Endothelial cell of umbilical vein (primary cell): ENCODE measurements at regions not wholly inside any gene's neighbourhood (a gene's known extent, or its start where the extent isn't known, plus 50 kb on each side); places are given as distances from the start of the nearest gene placed in this dataset.

Experiments used
- EZH2 ChIP-seq: IDR thresholded peaks from 2 replicates; pipeline ENCODE4 v1.6.1; 2012; ENCODE audit warnings: borderline replicate concordance, low read depth, mild to moderate bottlenecking, moderate library complexity, low read length, inconsistent platforms; ENCODE audit not compliant: severe bottlenecking
- FOS ChIP-seq: IDR thresholded peaks from 2 replicates; pipeline ENCODE4 v1.6.1; 2011; ENCODE audit warnings: mild to moderate bottlenecking, low read length, moderate library complexity, borderline replicate concordance; ENCODE audit not compliant: insufficient read depth
- GATA2 ChIP-seq: IDR thresholded peaks from 2 replicates; pipeline ENCODE4 v1.7.0; 2011; ENCODE audit warnings: low read depth, mild to moderate bottlenecking, moderate library complexity, mixed read lengths, low read length; ENCODE audit not compliant: insufficient read length, insufficient read depth
- JUN ChIP-seq: IDR thresholded peaks from 2 replicates; pipeline ENCODE4 v1.6.1; 2011; ENCODE audit warnings: borderline replicate concordance, low read depth; ENCODE audit not compliant: insufficient read length, insufficient read depth
- MYC ChIP-seq: IDR thresholded peaks from one replicate; pipeline ENCODE4 v1.6.1; 2011; ENCODE audit warnings: mild to moderate bottlenecking, low read depth, low read length
- POLR2A ChIP-seq: IDR thresholded peaks from 2 replicates; pipeline ENCODE4 v1.6.1; 2012; ENCODE audit warnings: low read depth, mild to moderate bottlenecking, control low read depth, low read length
- POLR2AphosphoS5 ChIP-seq: IDR thresholded peaks from 2 replicates; pipeline ENCODE4 v1.6.1; 2012; ENCODE audit warnings: low read depth, mild to moderate bottlenecking, control low read depth, low read length, moderate library complexity; ENCODE audit not compliant: insufficient read depth
- TF ChIP-seq, protein P1 (sequence below), 2 donors: IDR thresholded peaks; 1 replicate in 1 of 2; 2 replicates in 1 of 2; pipeline ENCODE4 v1.5.1; 2011; ENCODE audit warnings: low read length in 2 of 2, mild to moderate bottlenecking in 2 of 2, moderate library complexity in 2 of 2, control low read depth in 1 of 2, inconsistent platforms in 1 of 2, low read depth in 1 of 2; ENCODE audit not compliant: insufficient read depth in 1 of 2; ENCODE audit errors: extremely low read depth in 1 of 2
- TF ChIP-seq, protein P2 (sequence below): IDR thresholded peaks from 2 replicates; pipeline ENCODE4 v1.6.1; 2011; ENCODE audit not compliant: insufficient read depth, insufficient read length

DNA sequence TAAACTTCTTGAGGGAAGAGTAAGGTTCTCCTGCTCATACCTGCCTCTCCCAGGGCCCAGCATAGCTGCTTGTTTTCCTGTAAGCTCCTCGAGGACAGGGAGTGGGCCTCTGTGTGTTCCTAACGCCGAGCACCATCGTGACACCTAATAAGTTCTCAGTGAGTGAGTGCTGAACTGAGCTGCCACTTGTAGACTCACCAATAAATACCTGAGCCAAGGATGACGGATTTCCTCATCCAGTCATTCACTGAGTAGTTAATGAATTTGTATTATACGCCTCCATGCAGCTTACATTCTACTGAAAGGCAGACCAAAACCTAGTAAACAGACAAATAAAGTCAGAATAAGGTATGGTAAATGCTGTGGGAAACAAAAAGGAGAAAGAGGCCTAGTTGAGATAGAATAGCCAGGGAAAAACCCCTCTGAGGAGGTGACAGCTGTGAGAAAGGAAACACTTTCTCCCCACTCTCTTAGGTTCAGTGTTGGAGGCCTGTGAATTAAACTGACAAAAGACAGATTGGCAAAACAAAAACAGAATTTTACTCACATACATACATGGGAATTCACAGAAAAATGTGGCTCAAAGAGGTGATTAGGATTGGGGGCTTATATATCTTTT lies 138.6 kb downstream of the B3GNT2 start:
- TF ChIP-seq, protein P1, sequence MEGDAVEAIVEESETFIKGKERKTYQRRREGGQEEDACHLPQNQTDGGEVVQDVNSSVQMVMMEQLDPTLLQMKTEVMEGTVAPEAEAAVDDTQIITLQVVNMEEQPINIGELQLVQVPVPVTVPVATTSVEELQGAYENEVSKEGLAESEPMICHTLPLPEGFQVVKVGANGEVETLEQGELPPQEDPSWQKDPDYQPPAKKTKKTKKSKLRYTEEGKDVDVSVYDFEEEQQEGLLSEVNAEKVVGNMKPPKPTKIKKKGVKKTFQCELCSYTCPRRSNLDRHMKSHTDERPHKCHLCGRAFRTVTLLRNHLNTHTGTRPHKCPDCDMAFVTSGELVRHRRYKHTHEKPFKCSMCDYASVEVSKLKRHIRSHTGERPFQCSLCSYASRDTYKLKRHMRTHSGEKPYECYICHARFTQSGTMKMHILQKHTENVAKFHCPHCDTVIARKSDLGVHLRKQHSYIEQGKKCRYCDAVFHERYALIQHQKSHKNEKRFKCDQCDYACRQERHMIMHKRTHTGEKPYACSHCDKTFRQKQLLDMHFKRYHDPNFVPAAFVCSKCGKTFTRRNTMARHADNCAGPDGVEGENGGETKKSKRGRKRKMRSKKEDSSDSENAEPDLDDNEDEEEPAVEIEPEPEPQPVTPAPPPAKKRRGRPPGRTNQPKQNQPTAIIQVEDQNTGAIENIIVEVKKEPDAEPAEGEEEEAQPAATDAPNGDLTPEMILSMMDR (IDR thresholded peaks at IDR 0.05; ENCODE audit: extremely low read depth in 1 of 2, insufficient read depth in 1 of 2, low read depth in 1 of 2, low read length in 2 of 2) = no peak
- TF ChIP-seq POLR2AphosphoS5 (no peak), POLR2A (no peak), EZH2 (no peak), MYC (no peak), JUN (no peak), GATA2 (no peak), FOS (no peak)
- TF ChIP-seq, protein P2, sequence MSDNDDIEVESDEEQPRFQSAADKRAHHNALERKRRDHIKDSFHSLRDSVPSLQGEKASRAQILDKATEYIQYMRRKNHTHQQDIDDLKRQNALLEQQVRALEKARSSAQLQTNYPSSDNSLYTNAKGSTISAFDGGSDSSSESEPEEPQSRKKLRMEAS = no peak
